ENCODE measurements at regions not wholly inside any gene's neighbourhood (a gene's known extent, or its start where the extent isn't known, plus 50 kb on each side); places are given as distances from the start of the nearest gene placed in this dataset.

- DNase-seq: no peak
Measured at GRCh38 chr9:16206518-16206917, 653.7 kb downstream of the CCDC171 start.

- peak; percentile 1 for DNase-seq
Measured at GRCh38 chr9:16207161-16207560, 654.3 kb downstream of the CCDC171 start.

GRCh38 chr9:16210440-16210839 lies 657.6 kb downstream of the CCDC171 start:
- DNase-seq: no peak

GRCh38 chr9:16211946-16212345 lies 658.5 kb downstream of the BNC2 start:
- no peak for DNase-seq

DNA sequence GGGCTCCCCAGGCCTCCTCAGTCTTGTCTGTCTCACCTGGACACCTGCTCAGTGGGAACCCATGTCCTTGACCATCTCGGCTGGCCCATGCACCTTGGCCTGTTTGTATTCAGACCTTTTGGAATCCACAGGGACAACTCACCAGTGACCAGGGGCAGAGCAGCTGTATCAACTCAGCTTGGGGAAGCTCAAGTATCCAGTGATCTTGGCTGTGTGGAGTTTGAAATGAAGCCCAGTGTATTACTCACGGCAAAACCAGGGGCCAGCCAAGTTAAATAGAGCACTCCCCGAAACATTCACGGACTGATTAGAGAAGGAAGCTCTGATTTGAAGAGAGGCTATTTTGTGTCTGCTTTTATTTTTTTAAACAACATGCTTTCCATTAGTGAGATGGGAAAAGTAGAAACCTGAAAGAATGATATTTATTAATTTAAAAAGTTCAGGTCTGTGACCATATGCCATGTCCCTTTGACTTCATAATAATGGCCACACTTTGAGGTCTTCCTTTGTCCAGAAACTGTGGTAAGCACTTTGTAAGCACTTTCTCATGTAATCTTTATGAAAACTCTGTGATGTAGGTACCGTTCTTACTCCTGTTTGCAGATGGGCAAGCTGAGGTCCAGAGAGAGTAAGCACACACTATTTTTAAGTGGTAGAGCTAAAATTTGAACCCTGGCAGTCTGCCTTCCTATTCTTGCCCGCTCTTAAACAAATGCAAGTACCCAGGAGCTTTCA lies 656.5 kb downstream of the BNC2 start:
- DNase-seq: no peak

- DNase-seq: no peak
Measured at GRCh38 chr9:16214677-16215352, 655.7 kb downstream of the BNC2 start.

DNA sequence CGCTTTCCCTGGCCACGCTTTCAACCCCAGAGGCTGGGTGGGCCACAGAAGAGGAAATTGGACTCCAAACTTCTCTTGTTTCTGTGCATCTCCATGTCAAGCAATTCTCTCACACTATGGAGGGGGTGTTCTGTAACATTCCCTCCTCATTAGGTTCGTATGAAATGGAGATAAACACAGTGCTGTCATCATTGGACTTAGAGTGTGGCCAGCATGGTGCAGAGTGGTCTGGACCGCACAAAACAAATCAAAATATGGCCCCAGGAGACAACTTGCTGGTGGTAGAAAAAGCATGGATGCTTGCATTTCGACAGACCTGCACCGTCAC lies 655.2 kb downstream of the BNC2 start:
- DNase-seq: no peak

GRCh38 chr9:16217943-16218701 lies 652.3 kb downstream of the BNC2 start:
- DNase-seq: no peak

- DNase-seq: no peak
Measured at GRCh38 chr9:16221366-16221765, 649.1 kb downstream of the BNC2 start.

- DNase-seq: no peak
Measured at GRCh38 chr9:16221822-16222547, 648.5 kb downstream of the BNC2 start.

DNA sequence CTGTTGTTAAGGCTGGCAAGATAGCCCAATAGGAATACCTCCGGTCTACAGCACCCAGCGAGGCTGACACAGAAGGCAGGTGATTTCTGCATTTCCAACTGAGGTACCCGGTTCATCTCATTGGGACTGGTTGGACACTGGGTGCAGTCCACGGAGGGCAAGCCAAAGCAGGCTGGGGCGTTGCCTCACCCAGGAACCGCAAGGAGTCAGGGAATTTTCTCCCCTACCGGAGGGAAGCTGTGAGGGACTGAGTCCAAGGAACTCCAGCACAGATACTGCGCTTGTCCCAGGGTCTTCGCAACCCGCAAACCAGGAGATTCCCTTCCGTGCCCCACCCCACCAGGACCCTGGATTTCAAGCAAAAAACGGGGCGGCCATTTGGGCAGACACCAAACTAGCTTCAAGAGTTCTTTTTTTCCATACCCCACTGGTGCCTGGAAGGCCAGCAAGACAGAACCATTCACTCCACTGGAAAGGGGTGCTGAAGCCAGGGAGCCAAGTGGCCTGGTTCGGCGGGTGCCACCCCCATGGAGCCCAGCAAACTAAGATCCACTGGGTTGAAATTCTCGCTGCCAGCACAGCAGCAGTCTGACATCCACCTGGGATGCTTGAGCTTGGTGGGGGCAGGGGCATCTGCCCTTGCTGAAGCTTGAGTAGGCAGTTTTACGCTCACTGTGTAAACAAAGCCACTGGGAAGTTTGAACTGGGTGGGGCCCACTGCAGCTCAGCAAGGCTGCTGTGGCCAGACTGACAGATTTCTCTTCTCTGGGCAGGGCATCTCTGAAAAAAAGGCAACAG lies 647.2 kb downstream of the BNC2 start:
- DNase-seq: no peak

- no peak for DNase-seq
Measured at GRCh38 chr9:16230731-16231130, 639.7 kb downstream of the BNC2 start.

- no peak for DNase-seq
Measured at GRCh38 chr9:16236311-16236710, 634.2 kb downstream of the BNC2 start.

DNA sequence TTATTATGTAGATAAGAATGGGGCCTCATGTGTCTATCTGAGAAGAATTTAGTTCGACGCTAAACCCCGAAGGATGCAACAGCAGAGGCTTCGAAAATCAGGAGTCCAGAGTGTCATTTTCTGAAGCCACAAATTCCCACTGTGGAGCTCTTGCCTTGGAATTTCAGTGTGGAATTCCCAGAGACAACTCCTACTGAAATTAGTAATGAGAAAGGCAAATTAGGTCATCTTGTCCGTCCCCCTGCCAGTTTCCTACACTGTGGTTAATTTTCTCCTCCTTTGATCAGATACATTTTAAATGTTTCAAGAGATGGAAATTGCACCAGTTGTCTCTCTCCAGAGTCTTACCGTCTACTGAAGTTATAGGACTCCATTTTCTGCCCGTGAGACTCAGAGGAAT lies 633.6 kb downstream of the BNC2 start:
- DNase-seq: no peak

GRCh38 chr9:16238623-16239138 lies 631.8 kb downstream of the BNC2 start:
- no peak for DNase-seq

GRCh38 chr9:16241231-16241630 lies 629.2 kb downstream of the BNC2 start:
- DNase-seq: no peak

DNA sequence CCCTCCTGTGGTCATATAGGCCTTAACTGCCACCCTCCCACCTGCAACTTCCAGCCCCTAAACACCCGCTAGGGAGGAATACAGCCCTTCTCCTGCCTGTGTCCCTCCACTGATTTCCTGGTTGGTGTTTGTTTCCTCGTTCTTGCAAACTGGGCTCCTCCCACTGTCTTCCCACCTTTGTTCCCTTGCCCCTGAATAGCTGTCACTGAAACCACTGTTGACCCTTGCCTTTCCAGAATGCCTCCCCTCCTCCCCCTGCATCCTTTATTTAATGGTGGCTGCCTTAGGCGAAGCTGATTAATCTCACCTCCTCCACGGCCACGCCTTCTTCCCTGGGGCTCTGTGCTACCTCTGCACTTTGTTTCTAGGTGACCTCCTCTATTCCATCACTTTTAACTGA lies 626.7 kb downstream of the BNC2 start:
- no peak for DNase-seq

DNA sequence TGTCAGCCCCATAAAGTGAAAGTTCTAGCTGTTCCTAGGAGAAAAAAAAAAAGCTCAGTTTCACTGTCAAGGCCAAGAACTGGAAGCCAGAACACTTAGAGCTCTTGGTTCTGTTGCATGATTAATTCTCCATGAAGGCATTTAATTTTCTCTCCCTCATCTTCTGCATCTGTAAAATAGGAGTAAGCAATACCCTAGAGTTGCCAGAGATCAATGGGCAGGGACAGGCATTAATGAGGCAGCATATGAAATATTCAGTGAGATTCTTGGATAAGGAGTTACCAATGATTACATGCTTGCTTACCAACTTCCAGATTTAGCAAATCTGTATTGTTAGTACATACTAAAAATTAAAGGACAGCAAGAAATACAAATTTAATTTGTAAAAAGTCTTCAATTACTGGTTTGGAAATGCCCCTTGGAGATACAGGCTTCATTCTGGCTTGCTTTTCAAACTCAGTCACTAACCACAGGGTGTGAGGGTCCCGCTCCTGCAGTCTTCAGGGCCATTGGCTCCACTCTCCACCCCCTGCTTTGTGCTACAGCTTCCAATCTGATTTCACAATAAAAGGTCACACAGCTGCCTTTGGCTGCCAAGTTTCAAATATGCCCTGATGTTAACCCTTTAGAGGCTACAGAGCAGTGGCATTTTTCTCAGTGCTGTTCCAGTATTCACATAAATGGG lies 624.6 kb downstream of the BNC2 start:
- DNase-seq: no peak

DNA sequence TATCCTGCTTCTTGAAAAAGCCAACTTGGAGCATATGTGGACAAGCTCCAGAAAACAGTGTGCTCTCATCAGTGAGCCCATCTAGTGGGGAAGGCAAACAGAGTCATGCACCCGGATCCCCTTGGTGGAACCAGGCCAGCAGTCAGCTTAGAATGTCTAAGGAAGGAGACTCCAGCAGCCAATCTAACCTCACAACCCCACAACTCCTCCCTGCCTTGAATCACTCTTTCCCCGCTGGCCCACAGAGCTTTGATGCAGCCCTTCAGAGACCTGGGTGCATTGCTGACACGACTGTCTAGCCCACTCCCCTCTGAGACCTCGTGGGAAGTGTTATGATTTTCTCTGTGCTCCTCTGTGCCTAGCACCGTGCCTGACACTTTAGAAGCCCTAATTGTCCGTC lies 623.7 kb downstream of the BNC2 start:
- DNase-seq: no peak

GRCh38 chr9:16247188-16247875 lies 623.1 kb downstream of the BNC2 start:
- no peak for DNase-seq

- DNase-seq: no peak
Measured at GRCh38 chr9:16248822-16249221, 621.6 kb downstream of the BNC2 start.

All from activated CD4-positive, alpha-beta T cell treated with anti-CD3 and anti-CD28 coated beads, Interleukin-10, Interleukin-2, amounts not matched to agents 100 ng/mL and 50 ng/mL, durations not matched to agents 16 hours and 8 hours (primary cell).